ENCODE measurements at regions not wholly inside any gene's neighbourhood (a gene's known extent, or its start where the extent isn't known, plus 50 kb on each side); places are given as distances from the start of the nearest gene placed in this dataset.

DNA sequence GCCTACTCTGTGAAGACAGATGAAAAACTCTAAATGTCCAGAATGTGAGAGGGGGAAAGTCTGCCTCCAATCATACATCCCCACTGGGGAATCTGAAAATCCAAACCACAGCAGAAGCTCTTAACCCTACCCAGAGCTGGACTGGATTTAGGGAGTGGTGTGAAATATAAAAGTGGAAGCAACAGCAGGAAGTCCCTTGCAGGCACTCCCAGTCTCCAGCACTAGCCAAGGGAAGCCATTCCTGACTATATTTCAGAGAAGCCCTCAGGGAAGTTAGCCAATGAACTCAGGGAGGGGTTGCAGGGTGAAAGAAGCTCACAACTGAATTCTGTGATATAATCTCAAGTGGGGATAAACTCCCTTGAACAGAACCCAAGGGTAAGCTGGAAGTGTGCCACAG is 51.5 kb downstream of the CRPPA start:
- dilution Hi-C loops (cut with HindIII; ENCODE audit: low sequenced_read_pairs, unreplicated experiment), result no loop called here
- H3K14ac ChIP-seq (replicated peaks; ENCODE audit: low read depth, low read length), result no peak overlapping the region

More for the DNA sequence above, 51.5 kb downstream of the CRPPA start:
- Histone ChIP-seq H4K5ac (ENCODE audit: low read depth, low read length) (no peak overlapping the region), H2BK15ac (ENCODE audit: low read depth, low read length) (no peak overlapping the region), H3K9me1 (ENCODE audit: insufficient read depth, low read length) (no peaks in the 10 kb centered on the region), H2AK5ac (ENCODE audit: low read depth, low read length) (no peak overlapping the region), H2AFZ (replicated peaks; ENCODE audit: low read length, poor library complexity) (no peak overlapping the region), H3K4ac (ENCODE audit: low read depth, low read length) (no peak overlapping the region), H2BK20ac (ENCODE audit: low read depth, low read length) (no peak overlapping the region), H3K56ac (ENCODE audit: extremely low read depth, insufficient read depth, low read length) (no peak overlapping the region), H4K20me1 (ENCODE audit: insufficient read depth, low read length) (no peaks in the 10 kb centered on the region), H3K18ac (ENCODE audit: low read depth, low read length) (no peak overlapping the region), H3K79me1 (ENCODE audit: low read depth in 1 of 2, low read length in 2 of 2) (no peaks in the 10 kb centered on the region), H3K27ac (ENCODE audit: insufficient read depth, low read length) (no peak overlapping the region), H2BK5ac (ENCODE audit: low read depth, low read length, poor library complexity, severe bottlenecking) (no peak overlapping the region), H3K27me3 (ENCODE audit: control insufficient read depth, insufficient read depth, low read length) (no peaks in the 10 kb centered on the region), H3K9ac (ENCODE audit: low read depth, low read length) (no peak overlapping the region), H4K91ac (ENCODE audit: insufficient read depth, low read depth, low read length) (no peak overlapping the region), H3K36me3 (ENCODE audit: control insufficient read depth, insufficient read depth, low read length) (no peaks in the 10 kb centered on the region), H3K4me3 (ENCODE audit: insufficient read depth, low read depth, low read length) (no peak overlapping the region), H4K8ac (ENCODE audit: low read depth in 2 of 2, low read length in 2 of 2) (no peak overlapping the region), H3K4me1 (ENCODE audit: control insufficient read depth, insufficient read depth, low read length) (no peaks in the 10 kb centered on the region), H3K9me3 (ENCODE audit: control insufficient read depth, insufficient read depth, low read length) (peaks cover 4% of the 10 kb centered on the region; the same call in 1 of the 2 replicates), H2BK120ac (ENCODE audit: low read depth, low read length) (no peak overlapping the region), H2AK9ac (replicated peaks; ENCODE audit: low read depth, low read length, poor library complexity) (no peak overlapping the region), H3K23ac (ENCODE audit: low read depth, low read length) (no peak overlapping the region), H3K4me2 (ENCODE audit: low read depth, low read length) (no peak overlapping the region)
- DNase-seq, result no peak
- ChIA-PET POLR2A (ENCODE audit: unreplicated experiment) (no interaction called here), CTCF (interaction anchor here (0.6 kb wide), 1 partner anchor 176 kb away, joined by 4 read pairs; no protein-coding TSS in a partner anchor)
- no TSS peak for BruUV-seq (replicated peaks)
- in situ Hi-C loops (cut with MboI; ENCODE audit: low sequenced_read_pairs) (no loop called here), intact Hi-C loops (cut with micrococcal nuclease) (no loop called here)
- no peak for TF ChIP-seq NFE2L2 (IDR thresholded peaks at IDR 0.05; ENCODE audit: low read depth, low read length)
- TF ChIP-seq, protein P1, sequence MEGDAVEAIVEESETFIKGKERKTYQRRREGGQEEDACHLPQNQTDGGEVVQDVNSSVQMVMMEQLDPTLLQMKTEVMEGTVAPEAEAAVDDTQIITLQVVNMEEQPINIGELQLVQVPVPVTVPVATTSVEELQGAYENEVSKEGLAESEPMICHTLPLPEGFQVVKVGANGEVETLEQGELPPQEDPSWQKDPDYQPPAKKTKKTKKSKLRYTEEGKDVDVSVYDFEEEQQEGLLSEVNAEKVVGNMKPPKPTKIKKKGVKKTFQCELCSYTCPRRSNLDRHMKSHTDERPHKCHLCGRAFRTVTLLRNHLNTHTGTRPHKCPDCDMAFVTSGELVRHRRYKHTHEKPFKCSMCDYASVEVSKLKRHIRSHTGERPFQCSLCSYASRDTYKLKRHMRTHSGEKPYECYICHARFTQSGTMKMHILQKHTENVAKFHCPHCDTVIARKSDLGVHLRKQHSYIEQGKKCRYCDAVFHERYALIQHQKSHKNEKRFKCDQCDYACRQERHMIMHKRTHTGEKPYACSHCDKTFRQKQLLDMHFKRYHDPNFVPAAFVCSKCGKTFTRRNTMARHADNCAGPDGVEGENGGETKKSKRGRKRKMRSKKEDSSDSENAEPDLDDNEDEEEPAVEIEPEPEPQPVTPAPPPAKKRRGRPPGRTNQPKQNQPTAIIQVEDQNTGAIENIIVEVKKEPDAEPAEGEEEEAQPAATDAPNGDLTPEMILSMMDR (conservative IDR thresholded peaks at IDR 0.05; ENCODE audit: low read depth, low read length), result no peak
- TF ChIP-seq, protein P2, sequence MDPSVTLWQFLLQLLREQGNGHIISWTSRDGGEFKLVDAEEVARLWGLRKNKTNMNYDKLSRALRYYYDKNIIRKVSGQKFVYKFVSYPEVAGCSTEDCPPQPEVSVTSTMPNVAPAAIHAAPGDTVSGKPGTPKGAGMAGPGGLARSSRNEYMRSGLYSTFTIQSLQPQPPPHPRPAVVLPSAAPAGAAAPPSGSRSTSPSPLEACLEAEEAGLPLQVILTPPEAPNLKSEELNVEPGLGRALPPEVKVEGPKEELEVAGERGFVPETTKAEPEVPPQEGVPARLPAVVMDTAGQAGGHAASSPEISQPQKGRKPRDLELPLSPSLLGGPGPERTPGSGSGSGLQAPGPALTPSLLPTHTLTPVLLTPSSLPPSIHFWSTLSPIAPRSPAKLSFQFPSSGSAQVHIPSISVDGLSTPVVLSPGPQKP (IDR thresholded peaks at IDR 0.05; ENCODE audit: borderline replicate concordance, low read depth, low read length), result no peak
- TF ChIP-seq CHD1 (IDR thresholded peaks at IDR 0.05; ENCODE audit: low read depth, low read length), result no peak
- no peak for TF ChIP-seq POLR2A (IDR thresholded peaks at IDR 0.05; ENCODE audit: low read depth, low read length)
- TF ChIP-seq MXI1 (IDR thresholded peaks at IDR 0.05; ENCODE audit: borderline replicate concordance, low read depth, low read length), result no peak
- TF ChIP-seq MAZ (IDR thresholded peaks at IDR 0.05; ENCODE audit: borderline replicate concordance, low read depth, low read length), result no peak
- TF ChIP-seq MAFK (IDR thresholded peaks at IDR 0.05; ENCODE audit: low read depth, low read length), result no peak
- no peak for TF ChIP-seq BHLHE40 (IDR thresholded peaks at IDR 0.05; ENCODE audit: low read depth, low read length)
- TF ChIP-seq, protein P3, sequence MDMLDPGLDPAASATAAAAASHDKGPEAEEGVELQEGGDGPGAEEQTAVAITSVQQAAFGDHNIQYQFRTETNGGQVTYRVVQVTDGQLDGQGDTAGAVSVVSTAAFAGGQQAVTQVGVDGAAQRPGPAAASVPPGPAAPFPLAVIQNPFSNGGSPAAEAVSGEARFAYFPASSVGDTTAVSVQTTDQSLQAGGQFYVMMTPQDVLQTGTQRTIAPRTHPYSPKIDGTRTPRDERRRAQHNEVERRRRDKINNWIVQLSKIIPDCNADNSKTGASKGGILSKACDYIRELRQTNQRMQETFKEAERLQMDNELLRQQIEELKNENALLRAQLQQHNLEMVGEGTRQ (IDR thresholded peaks at IDR 0.05; ENCODE audit: low read depth, low read length), result no peak
- TF ChIP-seq RFX5 (IDR thresholded peaks at IDR 0.05; ENCODE audit: low read depth, low read length), result no peak
- TF ChIP-seq SMC3 (IDR thresholded peaks at IDR 0.05; ENCODE audit: low read depth, low read length), result no peak
- no peak for TF ChIP-seq RCOR1 (IDR thresholded peaks at IDR 0.05; ENCODE audit: insufficient replicate concordance, low read length)
- TF ChIP-seq FOS (IDR thresholded peaks at IDR 0.05; ENCODE audit: low read depth, low read length), result no peak
- no peak for TF ChIP-seq CEBPB (IDR thresholded peaks at IDR 0.05; ENCODE audit: low read depth, low read length)
- TF ChIP-seq RAD21 (IDR thresholded peaks at IDR 0.05; ENCODE audit: low read length), result no peak
- ATAC-seq (ENCODE audit: low read depth), result no peak
